ENCODE measurements at regions not wholly inside any gene's neighbourhood (a gene's known extent, or its start where the extent isn't known, plus 50 kb on each side); places are given as distances from the start of the nearest gene placed in this dataset.

GRCh38 chr16:11480634-11481033, 106.1 kb downstream of the LITAF start:
- TF ChIP-seq CTCF (IDR thresholded peaks at IDR 0.05), result no peak
- H3K4me1 ChIP-seq (ENCODE audit: control insufficient read depth in 1 of 2, low read depth in 2 of 2), result no peaks in the 10 kb centered on the region

GRCh38 chr16:11481987-11482386, 104.7 kb downstream of the LITAF start:
- no peaks in the 10 kb centered on the region for H3K9me3 ChIP-seq
- no peak for TF ChIP-seq CTCF (IDR thresholded peaks at IDR 0.05)
- no peaks in the 10 kb centered on the region for H3K36me3 ChIP-seq
- DNase-seq (ENCODE audit: low spot score) (no peak), ATAC-seq (ENCODE audit: insufficient number of reproducible peaks, low FRiP score, low read depth) (no peak)
- no peaks in the 10 kb centered on the region for H3K27me3 ChIP-seq (replicated peaks; ENCODE audit: insufficient read depth)
- H3K4me3 ChIP-seq, result no peak overlapping the region
- H3K4me1 ChIP-seq (ENCODE audit: control insufficient read depth in 1 of 2, low read depth in 2 of 2), result no peaks in the 10 kb centered on the region
- H3K27ac ChIP-seq, result no peak overlapping the region

More at GRCh38 chr16:11480634-11481033, 106.1 kb downstream of the LITAF start:
- Histone ChIP-seq H3K9me3 (no peaks in the 10 kb centered on the region), H3K36me3 (no peaks in the 10 kb centered on the region), H3K27me3 (replicated peaks; ENCODE audit: insufficient read depth) (no peaks in the 10 kb centered on the region), H3K27ac (no peak overlapping the region), H3K4me3 (no peak overlapping the region)
- DNase-seq (ENCODE audit: low spot score), result no peak
- no peak for ATAC-seq (ENCODE audit: insufficient number of reproducible peaks, low FRiP score, low read depth)

GRCh38 chr16:11482946-11483748, 103.6 kb downstream of the LITAF start:
- H3K4me3 ChIP-seq, result no peak overlapping the region
- H3K4me1 ChIP-seq (ENCODE audit: control insufficient read depth in 1 of 2, low read depth in 2 of 2), result no peaks in the 10 kb centered on the region
- DNase-seq (ENCODE audit: low spot score) (no peak), ATAC-seq (ENCODE audit: insufficient number of reproducible peaks, low FRiP score, low read depth) (no peak)
- no peaks in the 10 kb centered on the region for H3K9me3 ChIP-seq
- no peak overlapping the region for H3K27ac ChIP-seq
- H3K36me3 ChIP-seq, result no peaks in the 10 kb centered on the region
- no peak for TF ChIP-seq CTCF (IDR thresholded peaks at IDR 0.05)
- no peaks in the 10 kb centered on the region for H3K27me3 ChIP-seq (replicated peaks; ENCODE audit: insufficient read depth)

- Histone ChIP-seq H3K27ac (no peak overlapping the region), H3K36me3 (no peaks in the 10 kb centered on the region), H3K27me3 (replicated peaks; ENCODE audit: insufficient read depth) (no peaks in the 10 kb centered on the region), H3K4me3 (no peak overlapping the region), H3K4me1 (ENCODE audit: control insufficient read depth in 1 of 2, low read depth in 2 of 2) (no peaks in the 10 kb centered on the region), H3K9me3 (no peaks in the 10 kb centered on the region)
- ATAC-seq (ENCODE audit: insufficient number of reproducible peaks, low FRiP score, low read depth) (no peak), DNase-seq (ENCODE audit: low spot score) (no peak)
- no peak for TF ChIP-seq CTCF (IDR thresholded peaks at IDR 0.05)
Observed at GRCh38 chr16:11484691-11485258, 101.9 kb downstream of the LITAF start.

GRCh38 chr16:11485676-11486075, 101.0 kb downstream of the LITAF start:
- ATAC-seq (ENCODE audit: insufficient number of reproducible peaks, low FRiP score, low read depth), result no peak

More at GRCh38 chr16:11485676-11486075, 101.0 kb downstream of the LITAF start:
- Histone ChIP-seq H3K27me3 (replicated peaks; ENCODE audit: insufficient read depth) (no peaks in the 10 kb centered on the region), H3K4me1 (ENCODE audit: control insufficient read depth in 1 of 2, low read depth in 2 of 2) (no peaks in the 10 kb centered on the region), H3K27ac (no peak overlapping the region), H3K4me3 (no peak overlapping the region), H3K36me3 (no peaks in the 10 kb centered on the region), H3K9me3 (peaks cover under 1% of the 10 kb centered on the region)
- DNase-seq (ENCODE audit: low spot score), result no peak
- TF ChIP-seq CTCF (IDR thresholded peaks at IDR 0.05), result no peak

Measured in thoracic aorta (tissue), 2 donors.